HepG2 (cell line): ENCODE measurements at regions not wholly inside any gene's neighbourhood (a gene's known extent, or its start where the extent isn't known, plus 50 kb on each side); places are given as distances from the start of the nearest gene placed in this dataset.
A peak's percentile ranks its signal among the peaks of the same experiment; 100 is the strongest.

Experiments used
- BCL6 ChIP-seq: IDR thresholded peaks from 2 replicates; pipeline ENCODE4 v1.6.1; 2016; ENCODE audit warnings: missing genetic modification reagents, missing compliant biosample characterization
- DNMT3B ChIP-seq: conservative IDR thresholded peaks from 2 replicates; pipeline ENCODE4 v1.6.1; 2016; ENCODE audit warnings: missing biosample characterization, control low read depth
- DPF2 ChIP-seq: sonication (generic); formaldehyde crosslinking; IDR thresholded peaks from 2 replicates; pipeline ENCODE4 v1.4.0; 2020; ENCODE audit warnings: mild to moderate bottlenecking, low read depth, missing genetic modification reagents, borderline replicate concordance
- FOXA3 ChIP-seq: IDR thresholded peaks from 2 replicates; pipeline ENCODE4 v1.6.1; 2016; ENCODE audit warnings: missing genetic modification reagents, missing compliant biosample characterization
- FOXJ3 ChIP-seq: sonication (generic); formaldehyde crosslinking; IDR thresholded peaks from 2 replicates; pipeline ENCODE4 v1.4.0; 2020; ENCODE audit warnings: missing genetic modification reagents, mild to moderate bottlenecking, borderline replicate concordance
- FOXP1 ChIP-seq, 2 experiments: fragments of 450-650 bp in 1 of 2; IDR thresholded peaks; 2 replicates each; pipeline ENCODE4 v1.6.1; 2017 to 2018; ENCODE audit warnings: antibody characterized with exemption in 1 of 2
- GFI1 ChIP-seq: sonication (generic); formaldehyde crosslinking; IDR thresholded peaks from 2 replicates; pipeline ENCODE4 v1.5.0; 2020; ENCODE audit warnings: missing genetic modification reagents, mild to moderate bottlenecking, borderline replicate concordance
- ISL2 ChIP-seq: sonication (generic); formaldehyde crosslinking; IDR thresholded peaks from 2 replicates; pipeline ENCODE4 v1.5.0; 2020; ENCODE audit warnings: missing genetic modification reagents
- KDM4B ChIP-seq: sonication (generic); formaldehyde crosslinking; IDR thresholded peaks from 2 replicates; pipeline ENCODE4 v1.4.0; 2020; ENCODE audit warnings: missing genetic modification reagents
- MED1 ChIP-seq: sonication (generic); formaldehyde crosslinking; IDR thresholded peaks from 2 replicates; pipeline ENCODE4 v1.4.0; 2020; ENCODE audit warnings: missing genetic modification reagents
- MEF2D ChIP-seq: sonication (generic); formaldehyde crosslinking; IDR thresholded peaks from 2 replicates; pipeline ENCODE4 v1.5.1; 2020; ENCODE audit warnings: mild to moderate bottlenecking, missing genetic modification reagents
- MIER2 ChIP-seq: IDR thresholded peaks from 2 replicates; pipeline ENCODE4 v1.6.1; 2016; ENCODE audit warnings: missing biosample characterization, missing genetic modification reagents
- NFIC ChIP-seq: IDR thresholded peaks from 2 replicates; pipeline ENCODE4 v1.6.1; 2012; ENCODE audit warnings: mild to moderate bottlenecking, low read length, inconsistent platforms
- PAXIP1 ChIP-seq: sonication (generic); formaldehyde crosslinking; conservative IDR thresholded peaks from 2 replicates; pipeline ENCODE4 v1.4.0; 2020; ENCODE audit warnings: mild to moderate bottlenecking, missing genetic modification reagents, moderate library complexity
- PHF21A ChIP-seq: sonication (generic); formaldehyde crosslinking; IDR thresholded peaks from 2 replicates; pipeline ENCODE4 v1.5.0; 2020; ENCODE audit warnings: mild to moderate bottlenecking, missing genetic modification reagents
- RELA ChIP-seq: sonication (generic); formaldehyde crosslinking; IDR thresholded peaks from 2 replicates; pipeline ENCODE4 v1.4.0; 2020; ENCODE audit warnings: missing genetic modification reagents
- SALL1 ChIP-seq: sonication (generic); formaldehyde crosslinking; IDR thresholded peaks from 2 replicates; pipeline ENCODE4 v1.8.0; 2022; ENCODE audit warnings: mild to moderate bottlenecking, missing genetic modification reagents
- SATB2 ChIP-seq: sonication (generic); formaldehyde crosslinking; IDR thresholded peaks from 2 replicates; pipeline ENCODE4 v1.5.0; 2020; ENCODE audit warnings: missing genetic modification reagents
- SOX5 ChIP-seq: IDR thresholded peaks from 2 replicates; pipeline ENCODE4 v1.6.1; 2016; ENCODE audit warnings: borderline replicate concordance
- SOX6 ChIP-seq, 2 experiments: fragments of 450-650 bp in 1 of 2; sonication (generic) in 1 of 2; formaldehyde crosslinking in 1 of 2; IDR thresholded peaks; 2 replicates each; pipeline versions ENCODE4 v1.4.0 to v1.6.1; 2017 to 2020; ENCODE audit warnings: antibody characterized with exemption in 1 of 2, mild to moderate bottlenecking in 1 of 2, missing genetic modification reagents in 1 of 2
- ZFP37 ChIP-seq: sonication (generic); formaldehyde crosslinking; IDR thresholded peaks from 2 replicates; pipeline ENCODE4 v1.4.0; 2020; ENCODE audit warnings: missing genetic modification reagents, borderline replicate concordance
- ZNF225 ChIP-seq: sonication (generic); formaldehyde crosslinking; IDR thresholded peaks from 2 replicates; pipeline ENCODE4 v1.4.0; 2020; ENCODE audit warnings: mild to moderate bottlenecking, missing genetic modification reagents
- ZNF331 ChIP-seq: sonication (generic); formaldehyde crosslinking; IDR thresholded peaks from 2 replicates; pipeline ENCODE4 v1.4.0; 2020; ENCODE audit warnings: missing genetic modification reagents
- ZNF432 ChIP-seq: sonication (generic); formaldehyde crosslinking; IDR thresholded peaks from 2 replicates; pipeline ENCODE4 v1.5.0; 2020; ENCODE audit warnings: missing genetic modification reagents, mild to moderate bottlenecking, borderline replicate concordance
- ZNF740 ChIP-seq: sonication (generic); formaldehyde crosslinking; IDR thresholded peaks from 2 replicates; pipeline ENCODE4 v1.4.0; 2020; ENCODE audit warnings: missing genetic modification reagents
- ZNF781 ChIP-seq: sonication (generic); formaldehyde crosslinking; IDR thresholded peaks from 2 replicates; pipeline ENCODE4 v1.5.1; 2020; ENCODE audit warnings: borderline replicate concordance, mild to moderate bottlenecking, missing genetic modification reagents; ENCODE audit errors: not compliant biosample characterization
- ZSCAN29 ChIP-seq: sonication (generic); formaldehyde crosslinking; conservative IDR thresholded peaks from 2 replicates; pipeline ENCODE4 v1.4.0; 2020; ENCODE audit warnings: mild to moderate bottlenecking, missing genetic modification reagents
- TF ChIP-seq, protein P1 (sequence below): sonication (generic); formaldehyde crosslinking; IDR thresholded peaks from 2 replicates; pipeline ENCODE4 v1.8.0; 2022; ENCODE audit warnings: missing genetic modification reagents, mild to moderate bottlenecking, inconsistent platforms, borderline replicate concordance

GRCh38 chr3:102885289-102885688, 450.5 kb downstream of the ZPLD1 start (continued):
- TF ChIP-seq FOXJ3 (peak; percentile 79; the same call in 1 of the 2 replicates), RELA (no peak), MEF2D (CRISPR knock-in tag) (0 out of 2 replicates have a peak, but pooled peaks have one; percentile 36), ZSCAN29 (CRISPR knock-in tag) (no peak), SATB2 (no peak), FOXA3 (peak; percentile 71), GFI1 (CRISPR knock-in tag) (peak; percentile 26; the same call in 1 of the 2 replicates), ISL2 (CRISPR knock-in tag) (peak; percentile 75; the same call in 1 of the 2 replicates), SOX6 (IDR thresholded peaks at IDR 0.05) (no peak), SOX6 (CRISPR knock-in tag; IDR thresholded peaks at IDR 0.05) (peak; percentile 77), ZFP37 (CRISPR knock-in tag) (no peak), ZNF740 (CRISPR knock-in tag) (no peak), SALL1 (peak; percentile 47; the same call in 1 of the 2 replicates), PAXIP1 (CRISPR knock-in tag) (peak; percentile 82), ZNF432 (no peak), ZNF781 (CRISPR knock-in tag) (no peak), PHF21A (CRISPR knock-in tag) (peak; percentile 56; the same call in 1 of the 2 replicates), KDM4B (CRISPR knock-in tag) (no peak), DPF2 (CRISPR knock-in tag) (peak; percentile 56; the same call in 1 of the 2 replicates), FOXP1 (IDR thresholded peaks at IDR 0.05) (no peak), FOXP1 (CRISPR knock-in tag; IDR thresholded peaks at IDR 0.05) (peak; percentile 47; the same call in 1 of the 2 replicates), ZNF331 (CRISPR knock-in tag) (peak; percentile 35; the same call in 1 of the 2 replicates), SOX5 (CRISPR knock-in tag) (peak; percentile 45; the same call in 1 of the 2 replicates), MIER2 (CRISPR knock-in tag) (no peak), BCL6 (CRISPR knock-in tag) (peak; percentile 42; the same call in 1 of the 2 replicates), DNMT3B (CRISPR knock-in tag) (no peak), MED1 (CRISPR knock-in tag) (0 out of 2 replicates have a peak, but pooled peaks have one; percentile 19), ZNF225 (CRISPR knock-in tag) (no peak), NFIC (0 out of 2 replicates have a peak, but pooled peaks have one; percentile 41)
- TF ChIP-seq, protein P1, sequence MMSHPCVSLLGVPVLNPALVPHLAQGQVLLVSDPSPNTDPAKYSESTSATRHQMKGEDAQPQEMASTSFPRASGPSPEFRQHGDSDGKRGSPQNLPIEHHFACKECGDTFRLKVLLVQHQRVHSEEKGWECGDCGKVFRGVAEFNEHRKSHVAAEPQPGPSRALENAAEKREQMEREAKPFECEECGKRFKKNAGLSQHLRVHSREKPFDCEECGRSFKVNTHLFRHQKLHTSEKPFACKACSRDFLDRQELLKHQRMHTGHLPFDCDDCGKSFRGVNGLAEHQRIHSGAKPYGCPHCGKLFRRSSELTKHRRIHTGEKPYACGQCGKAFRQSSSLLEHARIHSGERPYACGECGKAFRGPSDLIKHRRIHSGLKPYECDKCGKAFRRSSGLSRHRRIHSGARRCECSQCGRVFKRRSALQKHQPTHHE = no peak
